Activated gamma-delta T cell treated with anti-CD3 and anti-CD28 coated beads, Interleukin-2, amount 50 U/mL, for 16 hours (primary cell): ENCODE measurements at regions not wholly inside any gene's neighbourhood (a gene's known extent, or its start where the extent isn't known, plus 50 kb on each side); places are given as distances from the start of the nearest gene placed in this dataset.

Experiments used
- DNase-seq: peaks from one replicate; pipeline ENCODE4 v3.0.0-alpha.2; 2020; ENCODE audit warnings: low read depth

- DNase-seq = no peak
These were observed 160.6 kb upstream of the C21orf91 start for GRCh38 chr21:17979763-17980162.

- no peak for DNase-seq
These were observed 159.7 kb upstream of the C21orf91 start for GRCh38 chr21:17978895-17979294.

DNA sequence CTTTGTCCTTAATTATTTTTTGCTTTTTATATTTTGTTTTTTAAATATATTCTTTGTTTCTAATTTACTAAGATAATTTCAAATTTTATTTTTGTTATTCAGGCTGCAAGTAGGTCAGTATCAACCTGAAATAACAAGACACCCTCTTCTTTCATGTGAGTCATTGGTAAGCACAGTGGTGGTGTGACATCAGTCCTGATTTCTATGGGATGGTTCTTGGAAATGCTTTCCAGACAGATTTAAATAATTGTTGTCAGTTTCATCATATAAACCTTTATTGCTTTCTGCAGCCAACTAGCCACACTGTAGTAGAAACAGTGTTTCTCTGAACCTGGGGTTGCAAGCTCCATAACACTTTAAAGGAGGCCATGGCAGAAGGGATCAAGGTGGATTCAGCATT, 157.5 kb upstream of the C21orf91 start:
- no peak for DNase-seq

- no peak for DNase-seq
These were observed 157.0 kb upstream of the C21orf91 start for GRCh38 chr21:17976139-17976538.

GRCh38 chr21:17967319-17967718, 148.2 kb upstream of the C21orf91 start:
- no peak for DNase-seq

DNA sequence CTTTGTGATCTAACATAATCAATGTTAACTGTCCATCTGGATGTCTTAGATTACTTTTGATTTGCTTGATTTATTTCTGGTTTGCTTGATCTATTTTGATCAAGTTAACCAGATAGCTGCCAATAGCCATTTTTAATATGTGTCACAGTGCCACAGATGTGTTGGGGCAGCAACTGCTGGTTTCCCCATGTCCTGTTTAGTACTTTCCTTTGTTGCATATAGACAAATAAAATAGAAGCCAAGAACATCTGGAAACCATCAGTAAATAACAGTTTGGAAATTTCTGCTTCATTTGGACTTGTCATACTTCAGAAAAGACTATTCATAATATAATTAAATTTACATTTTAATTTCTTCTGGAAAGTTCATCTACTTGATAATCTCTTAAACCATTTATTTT, 145.6 kb upstream of the C21orf91 start:
- no peak for DNase-seq

DNA sequence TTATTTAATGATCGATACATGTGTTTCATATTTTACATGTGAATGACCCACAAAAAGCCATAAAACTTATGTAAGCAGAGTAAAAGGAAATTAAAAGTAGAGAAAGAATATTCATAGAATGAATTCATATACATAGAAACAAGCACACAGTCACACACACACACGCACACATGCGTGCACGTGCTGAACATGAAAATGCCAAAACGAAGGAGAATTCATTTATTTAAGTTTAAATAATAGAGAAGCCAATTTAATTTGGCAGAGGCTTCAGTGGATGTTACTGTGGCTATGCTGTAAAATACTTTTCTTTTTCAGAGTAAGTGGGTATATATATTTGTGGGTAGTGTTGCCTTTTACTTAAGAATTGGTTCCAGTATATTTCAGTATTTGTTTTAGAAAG, 145.0 kb upstream of the C21orf91 start:
- DNase-seq = no peak

DNA sequence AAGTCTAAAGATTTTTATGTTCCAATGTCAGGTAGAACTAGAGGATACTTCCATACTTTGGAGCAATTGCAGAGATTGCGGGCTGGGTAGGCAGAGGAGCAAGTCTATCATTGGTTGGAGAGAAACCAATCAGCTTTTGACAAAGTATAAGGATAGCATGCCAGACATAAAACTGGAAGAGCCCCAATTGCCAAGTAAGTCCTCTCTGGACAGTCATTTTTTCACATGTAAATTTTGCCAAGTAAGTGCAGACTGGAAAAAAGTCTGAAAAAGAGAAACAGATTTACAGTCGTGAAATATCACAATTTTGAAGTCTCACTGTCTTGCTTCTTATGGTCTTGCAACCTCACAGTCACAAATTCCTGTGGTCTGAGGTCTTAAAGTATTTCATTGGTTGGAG, 131.4 kb upstream of the C21orf91 start:
- DNase-seq = no peak

DNA sequence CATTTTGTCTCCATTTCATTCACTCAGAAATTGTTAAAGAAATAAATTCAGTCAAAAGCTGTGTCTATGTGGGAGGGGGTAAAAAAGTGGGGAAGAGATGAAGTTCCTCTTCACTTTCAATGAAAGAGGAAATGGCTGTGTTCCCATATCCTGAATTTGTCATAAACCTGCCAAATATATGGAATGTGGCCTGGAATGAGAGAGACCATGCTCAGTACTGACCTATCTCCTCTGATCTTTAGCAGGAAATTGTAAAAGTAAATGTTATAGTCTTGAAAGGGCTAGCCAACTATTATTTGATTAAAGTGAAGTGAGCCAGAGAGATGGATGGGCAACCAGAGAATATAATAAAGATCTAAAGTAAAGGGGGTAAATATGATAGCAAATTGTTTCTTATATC, 130.3 kb upstream of the C21orf91 start:
- no peak for DNase-seq

DNA sequence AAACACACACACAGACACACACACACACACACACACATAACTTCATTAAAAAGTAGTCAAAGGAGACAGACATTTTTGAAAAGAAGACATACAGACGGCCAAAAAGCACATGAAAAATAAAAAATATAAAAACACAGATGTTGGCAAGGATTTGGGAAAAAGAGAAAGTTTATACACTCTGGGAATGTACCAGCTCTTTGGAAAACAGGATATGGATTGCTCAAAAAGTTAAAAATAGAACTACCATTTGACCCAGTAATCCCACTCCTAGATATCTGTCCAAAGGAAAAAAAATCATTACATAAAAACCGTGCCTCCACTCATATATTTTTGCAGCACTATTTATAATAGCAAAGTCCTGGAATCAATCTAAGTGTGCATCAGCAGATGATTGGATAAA, 128.4 kb upstream of the C21orf91 start:
- no peak for DNase-seq

GRCh38 chr21:17931080-17931479, 111.9 kb upstream of the C21orf91 start:
- no peak for DNase-seq

DNA sequence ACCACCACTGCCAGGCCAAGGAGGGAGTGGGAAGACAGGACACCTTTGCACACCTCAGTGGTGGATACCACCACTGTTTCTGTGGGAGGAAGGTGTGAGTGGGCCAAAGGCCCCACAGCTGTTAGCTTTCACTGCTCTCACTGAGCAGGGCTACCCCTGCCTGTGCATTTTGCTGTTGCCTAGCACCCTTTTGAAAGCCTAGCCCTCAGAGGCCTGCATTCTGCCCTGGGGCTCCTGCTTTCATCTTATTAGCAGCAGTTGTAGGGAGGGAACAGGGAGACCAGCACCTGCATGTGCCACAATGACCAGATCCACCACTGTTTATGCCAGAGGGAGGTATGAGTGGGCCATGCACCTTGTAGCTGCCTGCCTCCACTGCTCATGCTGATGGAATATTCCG, 110.9 kb upstream of the C21orf91 start:
- DNase-seq = no peak

DNA sequence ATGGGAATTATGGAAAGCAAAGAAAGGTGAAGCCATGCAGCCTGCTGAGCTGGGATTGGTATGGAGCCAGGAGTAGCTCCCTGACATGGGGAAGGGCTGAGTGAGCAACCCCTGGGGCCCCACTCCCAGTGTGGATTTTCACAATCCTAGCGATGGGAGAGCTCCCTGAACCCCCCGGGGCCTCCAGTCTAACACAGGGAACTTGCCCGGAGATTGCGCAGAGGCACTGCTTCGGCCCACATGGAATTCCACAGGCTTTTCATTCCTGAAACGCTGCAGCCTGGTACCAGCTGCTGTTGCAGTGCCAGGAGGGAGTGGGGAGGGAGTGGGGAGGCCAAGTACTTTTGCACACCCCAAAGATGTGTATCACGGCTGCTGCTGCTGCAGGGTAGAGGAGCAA, 110.4 kb upstream of the C21orf91 start:
- DNase-seq = no peak

GRCh38 chr21:17925899-17926298, 106.7 kb upstream of the C21orf91 start:
- DNase-seq = no peak

GRCh38 chr21:17925000-17925610, 105.9 kb upstream of the C21orf91 start:
- peak; percentile 31 for DNase-seq

DNA sequence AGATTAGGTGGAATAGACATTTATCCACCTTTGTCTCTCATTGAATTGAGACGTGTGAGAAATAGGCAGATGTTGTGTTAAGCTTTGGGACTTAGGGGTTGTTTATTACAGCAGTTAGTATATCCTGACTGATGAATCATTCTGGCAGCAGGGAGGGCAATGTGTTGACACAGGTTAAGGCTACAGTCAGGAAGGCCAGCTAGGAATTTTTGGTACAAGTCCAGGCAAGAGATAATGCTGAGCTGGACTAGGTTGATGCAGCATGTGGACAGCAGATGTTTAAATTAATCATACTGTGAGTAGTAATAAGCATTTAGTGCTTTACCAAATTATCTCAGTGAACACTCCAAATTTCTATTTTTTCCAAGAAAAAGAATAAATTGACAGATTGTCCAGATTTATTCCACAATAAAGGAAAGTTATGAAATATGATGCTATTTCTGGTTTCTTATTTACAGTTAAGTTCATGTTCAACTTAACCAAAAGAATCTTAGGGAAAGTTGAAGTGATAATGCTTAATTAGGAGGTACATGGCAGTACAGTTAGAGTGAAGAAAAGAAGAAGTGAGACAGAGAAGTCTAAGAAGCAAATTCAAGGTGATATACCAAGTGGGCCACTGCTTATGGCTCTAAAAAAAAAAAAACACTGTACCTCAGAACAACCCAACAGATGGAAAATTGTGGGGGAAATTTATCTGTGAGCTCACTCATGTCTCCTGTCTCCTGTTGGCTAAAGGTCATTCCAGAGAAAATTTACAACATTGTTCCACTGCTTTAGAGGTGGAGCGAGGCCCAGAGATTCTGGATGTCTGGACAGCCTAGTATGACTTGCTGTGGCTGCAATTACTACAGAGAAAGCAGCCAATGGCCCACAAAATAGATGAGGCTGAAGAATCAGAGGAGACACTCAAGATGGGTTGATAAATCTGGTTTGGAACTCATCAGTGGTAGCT, 102.7 kb upstream of the C21orf91 start:
- no peak for DNase-seq

DNA sequence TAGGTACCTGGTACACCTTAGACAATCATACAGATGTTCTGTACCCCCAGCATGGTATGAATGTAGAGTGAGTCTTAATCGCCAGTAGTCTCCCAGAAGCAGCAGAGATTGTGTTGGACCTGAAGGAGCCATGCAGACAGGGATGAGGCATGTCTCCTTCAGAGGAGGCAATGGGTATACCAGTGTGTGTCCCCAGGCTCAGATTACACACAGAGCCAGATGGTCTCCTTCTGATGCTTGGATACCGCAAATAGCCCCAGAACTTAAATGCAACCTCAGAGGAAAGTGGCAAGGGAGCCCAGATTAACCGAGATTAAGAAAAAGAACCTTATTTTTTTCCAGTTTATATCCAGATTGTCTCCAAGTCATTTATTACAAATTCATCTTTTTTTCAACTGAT, 96.8 kb upstream of the C21orf91 start:
- no peak for DNase-seq

DNA sequence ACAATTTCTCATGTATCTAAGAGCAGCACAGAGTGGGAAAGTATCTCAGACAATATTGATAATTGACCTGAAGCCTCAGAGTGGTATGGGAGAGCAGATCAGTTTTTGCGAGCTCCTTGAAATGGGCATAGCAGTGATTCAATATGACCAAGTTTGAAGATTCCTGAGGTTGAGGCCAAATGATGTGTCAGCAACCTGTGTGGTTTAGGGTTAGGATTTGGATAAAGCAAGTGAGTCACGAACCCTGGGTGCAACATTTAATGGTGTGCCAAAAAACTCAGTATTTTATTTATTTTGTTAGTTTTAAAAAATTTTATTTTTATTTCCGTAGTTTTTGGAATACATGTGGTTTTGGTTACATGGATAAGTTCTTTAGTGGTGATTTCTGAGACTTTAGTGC, 92.5 kb upstream of the C21orf91 start:
- DNase-seq = no peak

GRCh38 chr21:17903929-17904639, 84.9 kb upstream of the C21orf91 start:
- no peak for DNase-seq

- DNase-seq = no peak
These were observed 84.1 kb upstream of the C21orf91 start for GRCh38 chr21:17903029-17903806.

DNA sequence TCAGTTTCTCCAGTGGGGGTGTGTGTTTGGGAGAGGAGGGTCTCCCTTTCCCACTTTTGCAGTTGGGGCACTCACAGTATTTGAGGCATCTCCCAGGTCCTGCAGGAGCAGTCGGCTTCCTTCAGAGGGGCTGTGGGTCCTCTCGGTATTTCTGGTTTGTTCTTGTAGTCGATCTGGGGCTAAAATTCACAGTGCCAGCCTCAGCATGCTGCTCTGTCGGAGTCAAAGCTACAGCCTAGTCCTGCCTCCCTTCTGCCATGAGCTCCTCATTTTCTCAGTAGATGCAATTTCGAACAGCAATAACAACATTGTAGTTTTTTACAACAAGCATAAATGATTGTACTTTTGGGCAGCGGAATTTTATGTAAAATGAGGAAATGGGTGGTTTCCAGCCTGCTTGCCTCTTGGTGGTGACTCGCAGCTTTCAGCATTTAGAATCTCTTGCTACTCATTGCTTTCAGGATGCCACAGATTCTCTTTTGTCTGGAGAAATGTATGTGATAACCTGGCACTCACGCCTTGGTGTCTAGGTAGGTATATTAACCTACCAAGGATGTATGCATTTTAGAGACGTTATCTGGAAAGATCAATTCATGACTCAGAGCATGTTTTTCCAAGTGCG, 82.4 kb upstream of the C21orf91 start:
- DNase-seq = no peak

GRCh38 chr21:17900990-17901385, 81.8 kb upstream of the C21orf91 start:
- no peak for DNase-seq
